Cardiac muscle cell (in vitro differentiated cells and primary cell): ENCODE measurements at regions not wholly inside any gene's neighbourhood (a gene's known extent, or its start where the extent isn't known, plus 50 kb on each side); places are given as distances from the start of the nearest gene placed in this dataset.
"Not testable (repeated sequence)": the region's sequence is repeated elsewhere in the genome, so short reads cannot be mapped to it uniquely, and the experiment has no call there.

Source experiments
- DNase-seq, 2 donors: peaks; one replicate each; pipeline versions ENCODE4 v3.0.0 to v3.0.0-alpha.2; 2010 to 2017; ENCODE audit warnings: low read depth in 1 of 2, low spot score in 1 of 2
- H3K27ac ChIP-seq: fragments of 200-600 bp; sonication (generic); 2 replicates; pipeline ENCODE4 v1.5.1; 2016
- H3K27me3 ChIP-seq: fragments of 200-600 bp; sonication (generic); 2 replicates; pipeline ENCODE4 v1.6.0; 2016; ENCODE audit warnings: control low read depth
- H3K36me3 ChIP-seq: fragments of 200-600 bp; sonication (generic); 2 replicates; pipeline ENCODE4 v1.5.1; 2016; ENCODE audit warnings: control low read depth
- H3K4me1 ChIP-seq: fragments of 200-600 bp; sonication (generic); 2 replicates; pipeline ENCODE4 v1.8.1; 2017; ENCODE audit warnings: low read depth, mild to moderate bottlenecking, mixed run types
- H3K4me3 ChIP-seq: fragments of 200-600 bp; sonication (generic); 2 replicates; pipeline ENCODE4 v1.5.1; 2016; ENCODE audit warnings: mild to moderate bottlenecking
- H3K9me3 ChIP-seq: fragments of 200-600 bp; sonication (generic); 2 replicates; pipeline ENCODE4 v1.5.1; 2017; ENCODE audit warnings: low read depth, mild to moderate bottlenecking, control low read depth
- CTCF ChIP-seq: IDR thresholded peaks from 2 replicates; pipeline ENCODE4 v1.5.1; 2012; ENCODE audit warnings: low read depth, mild to moderate bottlenecking, low read length

GRCh38 chr2:139550341-139550740, 770.2 kb upstream of the NXPH2 start:
- Histone ChIP-seq H3K4me1 (no peaks in the 10 kb centered on the region), H3K27ac (no peak overlapping the region), H3K9me3 (no peaks in the 10 kb centered on the region), H3K27me3 (no peaks in the 10 kb centered on the region), H3K4me3 (no peak overlapping the region), H3K36me3 (no peaks in the 10 kb centered on the region)
- no peak for DNase-seq
- no peak for TF ChIP-seq CTCF

GRCh38 chr2:139544186-139544851, 764.1 kb upstream of the NXPH2 start:
- no peak overlapping the region for H3K4me3 ChIP-seq
- no peaks in the 10 kb centered on the region for H3K36me3 ChIP-seq
- no peaks in the 10 kb centered on the region for H3K9me3 ChIP-seq
- no peak for TF ChIP-seq CTCF
- no peaks in the 10 kb centered on the region for H3K4me1 ChIP-seq
- no peak overlapping the region for H3K27ac ChIP-seq
- DNase-seq = no peak
- H3K27me3 ChIP-seq = no peaks in the 10 kb centered on the region

GRCh38 chr2:139538332-139539020, 758.3 kb upstream of the NXPH2 start:
- not testable (repeated sequence) for H3K9me3 ChIP-seq, H3K4me3 ChIP-seq, H3K4me1 ChIP-seq, DNase-seq, H3K27ac ChIP-seq, H3K27me3 ChIP-seq, H3K36me3 ChIP-seq

- DNase-seq = peak in 1 of 2 donors; percentile 27
- Histone ChIP-seq H3K36me3 (no peaks in the 10 kb centered on the region), H3K9me3 (no peaks in the 10 kb centered on the region), H3K4me1 (peaks cover 15% of the 10 kb centered on the region), H3K4me3 (no peak overlapping the region), H3K27me3 (no peaks in the 10 kb centered on the region), H3K27ac (peak overlapping the region; percentile 1)
- TF ChIP-seq CTCF = no peak
Measured at GRCh38 chr2:139529080-139529479, 748.9 kb upstream of the NXPH2 start.

- Histone ChIP-seq H3K4me3 (no peak overlapping the region), H3K4me1 (peaks cover 15% of the 10 kb centered on the region), H3K27me3 (no peaks in the 10 kb centered on the region), H3K9me3 (no peaks in the 10 kb centered on the region), H3K36me3 (no peaks in the 10 kb centered on the region), H3K27ac (no peak overlapping the region)
- TF ChIP-seq CTCF = no peak
- no peak for DNase-seq
Measured at GRCh38 chr2:139526781-139527180, 746.6 kb upstream of the NXPH2 start.

GRCh38 chr2:139518321-139518720, 738.1 kb upstream of the NXPH2 start:
- no peaks in the 10 kb centered on the region for H3K4me1 ChIP-seq
- no peaks in the 10 kb centered on the region for H3K36me3 ChIP-seq
- H3K27me3 ChIP-seq = no peaks in the 10 kb centered on the region
- no peaks in the 10 kb centered on the region for H3K9me3 ChIP-seq
- H3K27ac ChIP-seq = no peak overlapping the region
- no peak overlapping the region for H3K4me3 ChIP-seq
- no peak for DNase-seq
- no peak for TF ChIP-seq CTCF
